B cell (primary cell): ENCODE measurements at regions not wholly inside any gene's neighbourhood (a gene's known extent, or its start where the extent isn't known, plus 50 kb on each side); places are given as distances from the start of the nearest gene placed in this dataset.

Source experiments
- ATAC-seq: fragments of 200-7000 bp; cut with Tn5 transposase; one replicate; pipeline ENCODE4 v1.10.0; 2021; ENCODE audit warnings: low read depth, mild to moderate bottlenecking, moderate number of reproducible peaks, moderate library complexity
- CTCF ChIA-PET: fragments of 350-600 bp; sonication (Branson Sonifier 250); formaldehyde crosslinking; loops from one replicate; lab custom pipeline; 2021; ENCODE audit warnings: antibody characterized with exemption, inconsistent platforms; lab: Charles Lee
- POLR2A ChIA-PET: fragments of 350-600 bp; sonication (Branson Sonifier 250); formaldehyde crosslinking; loops from one replicate; lab custom pipeline; 2021; ENCODE audit warnings: antibody characterized with exemption; lab: Charles Lee
- DNase-seq: peaks from one replicate; pipeline ENCODE4 v3.0.0; 2013
- H2AFZ ChIP-seq: 2 replicates; pipeline ENCODE4 v1.6.1; 2012; ENCODE audit warnings: mild to moderate bottlenecking, low read depth, low read length; ENCODE audit not compliant: insufficient read depth, poor library complexity, severe bottlenecking
- H3K27ac ChIP-seq, 2 donors: 1 replicate in 1 of 2; 2 replicates in 1 of 2; pipeline ENCODE4 v1.5.1; 2012 to 2013; ENCODE audit warnings: low read length in 2 of 2, mild to moderate bottlenecking in 2 of 2, moderate library complexity in 1 of 2
- H3K27me3 ChIP-seq, 4 experiments: fragments of 200-600 bp in 1 of 4; sonication (generic) in 1 of 4; replicated peaks in 1 of 4; 1 replicate in 2 of 4; 2 replicates in 2 of 4; pipeline versions ENCODE4 v1.6.1 to v1.7.0; 2013 to 2016; ENCODE audit warnings: low read length in 3 of 4, mild to moderate bottlenecking in 2 of 4, mixed read lengths in 1 of 4, moderate library complexity in 1 of 4; ENCODE audit not compliant: insufficient read depth in 4 of 4, control insufficient read depth in 3 of 4; ENCODE audit errors: control extremely low read depth in 1 of 4
- H3K36me3 ChIP-seq, 2 experiments: replicated peaks in 1 of 2; 1 replicate in 1 of 2; 2 replicates in 1 of 2; pipeline versions ENCODE4 v1.6.1 to v1.7.1; 2013; ENCODE audit warnings: low read length in 1 of 2; ENCODE audit not compliant: insufficient read depth in 2 of 2, control insufficient read depth in 1 of 2; ENCODE audit errors: control extremely low read depth in 1 of 2, extremely low read depth in 1 of 2
- H3K4me1 ChIP-seq, 2 donors: fragments of 200-600 bp in 1 of 2; sonication (generic) in 1 of 2; 1 replicate in 1 of 2; 2 replicates in 1 of 2; pipeline versions ENCODE4 v1.5.1 to v1.6.1; 2013 to 2017; ENCODE audit warnings: low read length in 2 of 2; ENCODE audit not compliant: control insufficient read depth in 2 of 2, insufficient read depth in 2 of 2
- H3K4me2 ChIP-seq: replicated peaks from 2 replicates; pipeline ENCODE3; 2012; ENCODE audit warnings: mild to moderate bottlenecking, low read depth, low read length; ENCODE audit not compliant: poor library complexity, severe bottlenecking
- H3K4me3 ChIP-seq, 5 experiments: fragments of 200-600 bp in 1 of 5; sonication (generic) in 1 of 5; 1 replicate in 3 of 5; 2 replicates in 2 of 5; pipeline versions ENCODE4 v1.5.1 to v1.7.0; 2011 to 2016; ENCODE audit warnings: low read length in 4 of 5, mild to moderate bottlenecking in 4 of 5, low read depth in 2 of 5, control low read depth in 1 of 5, moderate library complexity in 1 of 5; ENCODE audit not compliant: insufficient read depth in 1 of 5; ENCODE audit errors: control extremely low read depth in 1 of 5, extremely low read depth in 1 of 5
- H3K79me2 ChIP-seq: fragments of 200-600 bp; sonication (generic); one replicate; pipeline ENCODE4 v1.6.0; 2016; ENCODE audit warnings: low read length; ENCODE audit not compliant: control insufficient read depth, insufficient read depth
- H3K9ac ChIP-seq: fragments of 200-600 bp; sonication (generic); 2 replicates; pipeline ENCODE4 v1.6.1; 2017; ENCODE audit warnings: mild to moderate bottlenecking, low read length, moderate library complexity
- H3K9me3 ChIP-seq, 3 donors: one replicate each; pipeline versions ENCODE4 v1.6.1 to v1.7.1; 2013; ENCODE audit warnings: low read length in 2 of 3; ENCODE audit not compliant: control insufficient read depth in 2 of 3, insufficient read depth in 1 of 3; ENCODE audit errors: control extremely low read depth in 1 of 3
- H4K20me1 ChIP-seq: 2 replicates; pipeline ENCODE4 v1.6.0; 2012; ENCODE audit warnings: mild to moderate bottlenecking, low read length; ENCODE audit not compliant: insufficient read depth, control insufficient read depth, poor library complexity, severe bottlenecking
- H3K27ac Mint-ChIP-seq: one replicate; pipeline ENCODE4 v1.8.0; 2021; ENCODE audit warnings: mixed read lengths
- H3K27me3 Mint-ChIP-seq: one replicate; pipeline ENCODE4 v1.8.0; 2021; ENCODE audit warnings: mixed read lengths
- H3K4me1 Mint-ChIP-seq: one replicate; pipeline ENCODE4 v1.8.0; 2021; ENCODE audit warnings: mixed read lengths
- H3K4me3 Mint-ChIP-seq: one replicate; pipeline ENCODE4 v1.8.0; 2021; ENCODE audit warnings: mixed read lengths
- H3K9me3 Mint-ChIP-seq: one replicate; pipeline ENCODE4 v1.8.0; 2022; ENCODE audit warnings: mixed read lengths; ENCODE audit not compliant: insufficient read depth
- EZH2 ChIP-seq: IDR thresholded peaks from 2 replicates; pipeline ENCODE4 v1.6.1; 2012; ENCODE audit warnings: borderline replicate concordance, low read depth, mild to moderate bottlenecking, moderate library complexity, low read length; ENCODE audit not compliant: insufficient read depth, poor library complexity, severe bottlenecking
- WGBS: methylation state at CpG from one replicate; pipeline ENCODE4 v1.1.5; 2013; ENCODE audit warnings: missing lambda C conversion rate; ENCODE audit not compliant: insufficient coverage; 5-methylcytosine and 5-hydroxymethylcytosine counted together
- intact Hi-C: fragments of 100-400 bp; cut with micrococcal nuclease; formaldehyde crosslinking; loops from one replicate; pipeline ENCODE4 v1.10.0; 2022
- TF ChIP-seq, protein P1 (sequence below): fragments of 200-600 bp; IDR thresholded peaks from one replicate; pipeline ENCODE4 v1.8.0; 2022; ENCODE audit warnings: antibody characterized with exemption, mild to moderate bottlenecking

DNA sequence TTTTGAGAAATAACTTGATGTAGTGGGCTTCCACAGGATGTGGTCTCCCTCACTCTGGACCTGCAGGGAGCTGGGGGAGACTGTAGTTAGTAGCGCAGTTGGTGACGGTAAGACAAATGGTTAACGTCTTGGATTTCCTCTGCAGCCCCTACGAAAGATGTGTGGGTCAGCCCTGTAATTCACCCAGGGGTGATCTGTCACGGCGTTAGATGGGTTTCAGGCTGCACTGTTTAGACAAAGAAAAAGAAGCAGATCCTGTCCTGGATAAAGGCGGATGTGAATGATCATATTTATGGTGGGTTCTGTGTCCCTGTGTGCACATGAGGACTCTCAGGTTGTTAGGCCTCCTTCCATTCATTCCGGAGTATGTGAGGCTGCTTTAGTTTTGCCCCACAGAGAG, 142.0 kb upstream of the SLC28A3 start:
- H3K9me3 ChIP-seq = no peaks in the 10 kb centered on the region
- no peak overlapping the region for H3K27ac ChIP-seq
- H2AFZ ChIP-seq = no peak overlapping the region
- Mint-ChIP-seq H3K27ac (no peak overlapping the region), H3K4me1 (no peaks in the 10 kb centered on the region), H3K27me3 (peaks cover 3% of the 10 kb centered on the region), H3K9me3 (no peaks in the 10 kb centered on the region), H3K4me3 (no peak overlapping the region)
- ChIA-PET CTCF (no interaction called here), POLR2A (no interaction called here)
- no peak for ATAC-seq
- no peaks in the 10 kb centered on the region for H3K79me2 ChIP-seq
- intact Hi-C loops = no loop called here
- no peak overlapping the region for H3K9ac ChIP-seq
- H3K4me3 ChIP-seq = no peak overlapping the region
- H3K36me3 ChIP-seq = no peaks in the 10 kb centered on the region
- no peak overlapping the region for H3K4me2 ChIP-seq
- no peak for DNase-seq
- H4K20me1 ChIP-seq = no peaks in the 10 kb centered on the region
- 93% methylated on average over 7 of the region's 8 CpGs for WGBS
- no peaks in the 10 kb centered on the region for H3K4me1 ChIP-seq
- no peaks in the 10 kb centered on the region for H3K27me3 ChIP-seq
- TF ChIP-seq, protein P1, sequence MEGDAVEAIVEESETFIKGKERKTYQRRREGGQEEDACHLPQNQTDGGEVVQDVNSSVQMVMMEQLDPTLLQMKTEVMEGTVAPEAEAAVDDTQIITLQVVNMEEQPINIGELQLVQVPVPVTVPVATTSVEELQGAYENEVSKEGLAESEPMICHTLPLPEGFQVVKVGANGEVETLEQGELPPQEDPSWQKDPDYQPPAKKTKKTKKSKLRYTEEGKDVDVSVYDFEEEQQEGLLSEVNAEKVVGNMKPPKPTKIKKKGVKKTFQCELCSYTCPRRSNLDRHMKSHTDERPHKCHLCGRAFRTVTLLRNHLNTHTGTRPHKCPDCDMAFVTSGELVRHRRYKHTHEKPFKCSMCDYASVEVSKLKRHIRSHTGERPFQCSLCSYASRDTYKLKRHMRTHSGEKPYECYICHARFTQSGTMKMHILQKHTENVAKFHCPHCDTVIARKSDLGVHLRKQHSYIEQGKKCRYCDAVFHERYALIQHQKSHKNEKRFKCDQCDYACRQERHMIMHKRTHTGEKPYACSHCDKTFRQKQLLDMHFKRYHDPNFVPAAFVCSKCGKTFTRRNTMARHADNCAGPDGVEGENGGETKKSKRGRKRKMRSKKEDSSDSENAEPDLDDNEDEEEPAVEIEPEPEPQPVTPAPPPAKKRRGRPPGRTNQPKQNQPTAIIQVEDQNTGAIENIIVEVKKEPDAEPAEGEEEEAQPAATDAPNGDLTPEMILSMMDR = no peak
- TF ChIP-seq EZH2 = no peak

GRCh38 chr9:84484172-84484571, 143.6 kb upstream of the SLC28A3 start:
- H3K4me2 ChIP-seq = no peak overlapping the region
- no peak overlapping the region for H3K27ac Mint-ChIP-seq
- no peak overlapping the region for H3K4me3 Mint-ChIP-seq
- H2AFZ ChIP-seq = no peak overlapping the region
- WGBS = 92% methylated on average over 5 of the region's 6 CpGs
- H4K20me1 ChIP-seq = no peaks in the 10 kb centered on the region
- ChIA-PET CTCF (no interaction called here), POLR2A (no interaction called here)
- H3K27me3 ChIP-seq = no peaks in the 10 kb centered on the region
- H3K9ac ChIP-seq = no peak overlapping the region
- H3K9me3 ChIP-seq = no peaks in the 10 kb centered on the region
- H3K36me3 ChIP-seq = no peaks in the 10 kb centered on the region
- ATAC-seq (no peak), DNase-seq (no peak)
- no peak overlapping the region for H3K4me3 ChIP-seq
- intact Hi-C loops = no loop called here
- no peaks in the 10 kb centered on the region for H3K4me1 Mint-ChIP-seq
- no peak overlapping the region for H3K27ac ChIP-seq
- H3K27me3 Mint-ChIP-seq = peaks cover 8% of the 10 kb centered on the region
- H3K9me3 Mint-ChIP-seq = no peaks in the 10 kb centered on the region
- TF ChIP-seq EZH2 = no peak
- TF ChIP-seq, protein P1 = no peak
- no peaks in the 10 kb centered on the region for H3K79me2 ChIP-seq
- no peaks in the 10 kb centered on the region for H3K4me1 ChIP-seq
